ENCODE measurements at regions not wholly inside any gene's neighbourhood (a gene's known extent, or its start where the extent isn't known, plus 50 kb on each side); places are given as distances from the start of the nearest gene placed in this dataset.

DNA sequence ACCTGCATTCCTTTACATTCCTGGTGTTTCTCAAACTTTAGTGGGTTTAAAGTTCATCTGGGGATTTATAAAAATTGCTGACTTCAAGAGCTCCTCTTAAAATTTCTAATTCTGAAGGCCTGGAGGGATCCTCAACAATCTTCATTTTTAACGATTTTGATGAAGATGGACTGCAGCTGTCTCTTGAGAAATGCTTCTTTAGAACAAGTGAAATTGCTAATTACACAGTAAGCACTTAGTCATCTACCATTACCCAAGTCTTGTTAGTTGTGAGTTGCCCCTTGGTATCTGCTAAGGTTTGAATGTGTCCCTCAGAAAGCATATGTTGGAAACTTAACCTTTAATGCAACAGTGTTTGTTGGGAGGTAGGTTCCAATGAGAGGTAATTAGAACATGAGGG is 163.7 kb downstream of the LTN1 start:
- intact Hi-C loops (cut with DNase I), result no loop called here

GRCh38 chr21:28828021-28828420 is 164.7 kb downstream of the LTN1 start:
- intact Hi-C loops (cut with DNase I), result no loop called here

More for the DNA sequence above, 163.7 kb downstream of the LTN1 start:
- no peak for DNase-seq (ENCODE audit: low spot score)

GRCh38 chr21:28827422-28827821 is 165.3 kb downstream of the LTN1 start:
- no peak for DNase-seq (ENCODE audit: low spot score)
- intact Hi-C loops (cut with DNase I), result no loop called here

More at GRCh38 chr21:28828021-28828420, 164.7 kb downstream of the LTN1 start:
- DNase-seq (ENCODE audit: low spot score), result no peak

DNA sequence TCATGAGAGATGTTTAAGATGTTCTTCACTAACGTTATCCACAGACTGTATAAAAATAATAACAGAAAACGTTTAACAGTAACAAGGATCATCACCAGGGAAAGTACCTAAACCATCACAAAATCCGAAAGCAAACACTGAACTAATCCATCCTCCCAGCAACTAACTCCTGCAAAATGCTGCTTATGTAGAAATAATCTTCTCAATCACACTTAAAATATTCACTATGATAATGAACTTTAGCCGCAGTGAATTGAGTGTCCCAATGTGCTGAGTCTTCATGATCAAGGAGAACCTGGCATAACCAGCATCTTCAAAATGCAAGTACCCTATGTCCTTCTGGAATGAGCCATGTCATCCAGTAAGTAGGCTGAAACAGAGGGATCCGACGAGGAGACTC is 166.1 kb downstream of the LTN1 start:
- intact Hi-C loops (cut with DNase I), result no loop called here
- DNase-seq (ENCODE audit: low spot score), result no peak

- DNase-seq (ENCODE audit: low spot score), result no peak
- intact Hi-C loops (cut with DNase I), result no loop called here
These were observed 166.7 kb downstream of the LTN1 start for GRCh38 chr21:28826021-28826420.

GRCh38 chr21:28823429-28823828 is 169.2 kb downstream of the LTN1 start:
- intact Hi-C loops (cut with DNase I), result no loop called here
- no peak for DNase-seq (ENCODE audit: low spot score)

DNA sequence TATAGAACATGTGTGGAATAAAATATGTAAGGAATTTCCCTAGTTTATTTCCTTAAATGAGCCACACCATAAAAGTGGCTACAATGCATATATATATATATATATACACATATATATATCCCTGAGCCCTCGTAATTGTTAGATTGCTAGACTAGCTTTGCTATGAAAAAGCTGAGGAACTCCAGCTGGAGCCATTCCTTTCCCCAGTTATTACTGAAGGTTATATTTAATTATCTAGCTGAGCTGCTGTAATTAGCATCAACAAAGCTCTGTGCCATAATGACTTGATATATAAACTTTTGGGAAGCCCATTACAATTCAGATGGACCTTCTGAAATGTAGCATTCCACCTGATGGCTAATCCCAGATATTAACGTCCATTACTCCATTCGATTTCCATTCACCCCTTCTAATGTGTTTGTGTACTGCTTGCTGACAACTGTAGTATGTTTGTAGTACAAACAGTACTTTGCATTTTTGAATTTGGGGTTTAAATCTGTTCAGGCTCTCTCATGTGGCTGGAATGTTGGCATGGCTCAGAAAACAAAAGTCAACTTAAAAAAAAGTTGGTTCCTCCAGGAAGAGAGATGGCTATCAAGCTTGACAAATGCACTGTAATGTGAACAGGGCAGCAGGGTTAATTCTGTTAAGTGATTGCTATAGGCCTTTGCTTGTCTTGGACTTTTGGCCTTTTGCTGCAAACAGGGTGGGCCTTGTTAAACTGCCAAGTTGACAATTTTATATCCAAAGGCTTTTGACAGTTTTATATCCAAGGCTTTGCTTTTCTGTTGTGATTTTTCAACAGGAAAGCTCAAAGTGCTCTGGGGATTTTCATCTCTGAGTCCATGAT is 170.0 kb downstream of the LTN1 start:
- intact Hi-C loops (cut with DNase I), result no loop called here
- no peak for DNase-seq (ENCODE audit: low spot score)

DNA sequence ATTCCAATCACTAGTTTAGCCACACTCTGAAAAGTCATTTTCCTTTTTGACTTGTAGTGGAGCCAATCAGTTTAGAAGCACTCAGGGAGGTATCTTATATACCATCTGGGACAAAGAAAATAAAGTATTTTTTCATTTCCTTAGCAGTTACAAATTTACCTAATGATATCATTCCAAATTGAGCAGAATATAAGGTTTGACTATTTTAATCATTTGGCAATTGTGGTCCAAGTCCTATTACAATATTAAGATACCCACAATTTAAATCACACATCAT is 170.6 kb downstream of the LTN1 start:
- DNase-seq (ENCODE audit: low spot score), result no peak
- intact Hi-C loops (cut with DNase I), result no loop called here

- intact Hi-C loops (cut with DNase I), result no loop called here
- DNase-seq (ENCODE audit: low spot score), result no peak
These were observed 171.2 kb downstream of the LTN1 start for GRCh38 chr21:28821276-28822122.

DNA sequence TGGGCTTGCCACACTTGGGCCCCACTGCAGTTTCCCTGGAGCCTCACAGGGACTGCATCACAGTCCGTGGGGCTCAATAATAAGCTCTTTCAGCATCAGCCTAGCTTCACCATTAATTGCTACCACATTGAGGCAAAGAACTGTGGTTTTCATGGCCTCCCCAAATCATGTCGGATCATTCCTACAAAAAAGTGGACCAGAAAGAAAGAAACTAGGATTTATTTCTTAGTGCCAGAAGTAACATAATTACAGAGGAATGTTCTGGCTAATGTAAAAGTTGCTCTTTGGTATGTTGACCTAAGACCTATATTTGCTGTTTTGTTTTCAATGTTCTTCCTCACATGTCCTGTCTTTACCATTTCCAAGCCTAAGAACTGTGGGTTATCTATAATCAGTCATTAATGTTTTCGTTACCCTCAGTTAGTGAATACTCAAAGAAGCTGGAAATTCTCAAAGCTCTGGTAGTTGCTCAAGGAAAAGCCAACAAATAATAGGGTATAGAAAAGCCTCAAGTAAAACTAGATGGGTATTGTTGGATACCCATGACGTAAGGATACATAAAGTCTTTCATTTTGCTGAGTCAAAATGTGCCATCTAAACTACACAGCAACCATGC is 173.9 kb downstream of the LTN1 start:
- intact Hi-C loops (cut with DNase I), result no loop called here
- no peak for DNase-seq (ENCODE audit: low spot score)

DNA sequence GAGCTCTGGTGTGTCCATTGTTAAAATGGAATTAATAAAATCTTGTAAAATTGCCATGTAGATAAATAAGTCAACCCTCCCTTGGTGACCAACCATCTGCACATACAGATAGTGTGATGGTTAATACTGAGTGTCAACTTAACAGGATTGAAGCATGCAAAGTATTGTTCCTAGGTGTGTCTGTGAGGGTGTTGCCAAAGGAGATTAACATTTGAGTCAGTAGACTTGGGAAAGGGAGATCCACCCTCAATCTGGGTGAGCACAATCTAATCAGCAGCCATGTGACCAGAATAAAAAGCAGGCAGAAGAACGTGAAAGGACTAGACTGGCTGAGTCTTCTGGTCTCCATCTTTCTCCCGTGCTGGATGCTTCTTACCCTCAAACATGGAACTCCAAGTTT is 174.8 kb downstream of the LTN1 start:
- intact Hi-C loops (cut with DNase I), result no loop called here
- DNase-seq (ENCODE audit: low spot score), result no peak

- DNase-seq (ENCODE audit: low spot score), result no peak
- intact Hi-C loops (cut with DNase I), result no loop called here
These were observed 180.8 kb downstream of the LTN1 start for GRCh38 chr21:28811860-28812259.

- no peak for DNase-seq (ENCODE audit: low spot score)
- intact Hi-C loops (cut with DNase I), result no loop called here
These were observed 181.7 kb downstream of the LTN1 start for GRCh38 chr21:28810826-28811524.

DNA sequence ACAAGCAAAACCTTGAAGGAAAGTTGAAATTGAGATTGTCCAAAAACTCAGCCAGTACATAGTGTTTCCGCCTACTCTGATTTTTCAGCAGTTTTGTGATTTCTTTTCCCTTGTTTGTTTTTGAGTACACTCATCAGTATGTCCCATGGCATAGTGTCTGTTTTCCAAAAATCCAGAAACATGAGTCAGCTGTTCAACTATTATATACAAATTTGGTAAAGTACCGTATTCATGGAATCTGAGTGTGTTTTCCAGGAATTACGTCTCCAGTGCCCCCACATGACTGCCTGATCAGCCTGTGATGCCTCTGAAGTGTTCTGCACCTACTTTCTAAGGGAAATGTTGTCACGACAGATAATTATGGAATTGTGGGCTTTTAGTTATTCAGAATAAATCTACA is 186.8 kb downstream of the LTN1 start:
- intact Hi-C loops (cut with DNase I), result no loop called here
- DNase-seq (ENCODE audit: low spot score), result no peak

DNA sequence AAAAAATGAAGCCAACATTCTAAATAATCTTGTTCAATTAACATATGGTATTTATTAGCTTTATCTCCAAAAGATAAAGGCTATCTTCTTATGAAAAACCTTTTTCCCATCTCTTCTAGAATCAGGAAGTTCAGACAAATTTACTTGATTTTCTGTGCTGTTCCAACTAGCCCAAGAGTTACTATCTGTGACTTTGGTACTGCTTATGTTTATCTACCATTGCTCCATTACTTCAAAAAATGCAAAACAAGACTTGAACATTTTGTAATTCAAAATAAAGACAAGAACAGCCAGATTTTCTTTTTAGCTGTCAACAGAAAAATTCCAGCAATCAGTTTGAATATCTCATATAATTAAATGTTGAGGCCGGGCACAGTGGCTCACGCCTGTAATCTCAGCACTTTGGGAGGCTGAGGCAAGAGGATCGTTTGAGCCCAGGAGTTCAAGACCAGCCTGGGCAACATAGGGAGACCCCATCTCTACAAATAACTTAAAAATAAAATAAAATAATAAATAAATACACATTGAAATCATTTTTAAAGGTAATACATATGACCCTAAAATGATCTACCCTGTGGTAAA is 188.5 kb downstream of the LTN1 start:
- no peak for DNase-seq (ENCODE audit: low spot score)
- intact Hi-C loops (cut with DNase I), result no loop called here

GRCh38 chr21:28801906-28802305 is 190.8 kb downstream of the LTN1 start:
- DNase-seq (ENCODE audit: low spot score), result no peak
- intact Hi-C loops (cut with DNase I), result no loop called here

DNA sequence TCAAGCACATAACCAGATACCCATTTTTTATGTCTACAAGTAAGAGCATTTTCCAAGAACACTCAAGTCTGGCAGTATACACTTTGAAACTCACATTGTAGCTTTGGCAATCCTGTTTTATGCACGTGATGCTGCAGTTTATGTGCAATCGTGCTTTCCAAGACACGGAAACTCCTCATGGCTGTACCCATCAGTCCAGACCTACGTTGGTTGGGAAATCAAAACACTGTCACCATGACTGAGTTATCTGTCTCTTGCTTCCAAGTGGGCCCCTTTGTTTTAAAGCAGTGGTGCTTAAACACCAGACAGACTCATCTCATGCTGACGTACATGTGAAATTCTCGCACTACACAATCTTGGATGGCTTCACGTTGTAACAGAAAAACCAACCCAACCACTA is 192.8 kb downstream of the LTN1 start:
- intact Hi-C loops (cut with DNase I), result no loop called here
- no peak for DNase-seq (ENCODE audit: low spot score)

DNA sequence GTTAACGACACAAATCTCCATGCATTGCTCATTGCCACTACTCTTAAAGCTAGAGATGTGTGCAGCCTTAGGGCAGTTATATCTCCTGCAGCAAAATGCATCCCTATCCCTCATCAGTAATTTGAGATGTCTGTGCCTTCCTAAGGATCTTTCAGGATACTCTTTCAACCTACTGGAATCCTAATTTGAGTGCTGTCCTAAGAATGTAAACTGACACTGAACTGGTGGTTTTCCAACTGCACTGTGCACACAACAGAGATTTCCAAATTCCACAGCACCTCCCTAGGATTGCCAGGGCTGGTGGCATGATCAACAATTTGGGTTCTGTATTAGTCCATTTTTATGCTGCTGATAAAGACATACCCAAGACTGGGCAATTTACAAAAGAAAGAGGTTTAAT is 193.9 kb downstream of the LTN1 start:
- DNase-seq (ENCODE audit: low spot score), result no peak
- intact Hi-C loops (cut with DNase I), result no loop called here

DNA sequence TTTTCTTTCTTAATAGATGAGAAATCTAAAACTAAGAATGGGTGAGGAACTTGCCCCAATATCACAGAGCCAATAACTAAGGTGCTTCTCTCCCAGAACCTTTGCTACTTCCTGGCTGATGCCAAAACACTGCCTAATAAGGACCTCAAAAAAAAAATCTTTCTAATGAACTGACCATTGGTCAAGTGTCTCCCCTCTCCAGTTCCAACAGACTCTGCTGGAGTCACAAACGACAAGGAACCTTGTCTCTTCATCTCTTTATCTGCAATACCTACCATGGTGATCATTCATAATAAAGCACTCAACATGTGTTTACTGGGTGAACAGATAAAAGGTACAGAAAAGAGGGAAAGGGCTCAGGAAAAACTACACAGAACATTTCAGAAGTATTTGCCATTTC is 197.4 kb downstream of the LTN1 start:
- intact Hi-C loops (cut with DNase I), result no loop called here
- no peak for DNase-seq (ENCODE audit: low spot score)

DNA sequence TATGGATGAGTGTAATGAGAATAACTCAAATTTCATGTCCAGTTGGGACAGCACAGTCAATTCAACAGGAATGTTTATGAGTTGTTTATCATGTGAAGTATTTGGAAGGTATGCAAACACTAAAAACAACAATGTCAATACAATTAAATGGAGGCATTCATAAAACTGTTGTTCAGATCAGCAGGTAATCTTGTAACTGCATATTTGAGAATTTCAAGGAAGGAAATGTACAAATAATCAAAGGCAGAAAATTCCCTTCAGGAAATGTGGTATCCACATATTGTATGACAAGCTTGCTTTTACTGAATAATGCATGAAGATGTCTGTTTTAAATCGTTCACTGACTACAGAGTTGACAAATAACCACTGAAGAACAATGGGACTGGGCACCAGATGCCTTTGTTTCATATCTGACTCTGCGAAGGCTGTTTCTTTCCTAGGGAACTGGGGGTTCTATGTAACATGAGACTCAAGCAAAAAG is 198.3 kb downstream of the LTN1 start:
- DNase-seq (ENCODE audit: low spot score), result no peak
- intact Hi-C loops (cut with DNase I), result loop anchor here (5.0 kb wide), 2 partner anchors 42 to 1092 kb away; no protein-coding TSS in a partner anchor

Measured in cardiac septum (tissue), 1 donor.